Non-pigmented ciliary epithelial cell (primary cell): ENCODE measurements at regions not wholly inside any gene's neighbourhood (a gene's known extent, or its start where the extent isn't known, plus 50 kb on each side); places are given as distances from the start of the nearest gene placed in this dataset.

ENCODE experiments used
- DNase-seq: peaks from one replicate; pipeline ENCODE4 v3.0.0-alpha.2; 2010; ENCODE audit warnings: low read depth

DNA sequence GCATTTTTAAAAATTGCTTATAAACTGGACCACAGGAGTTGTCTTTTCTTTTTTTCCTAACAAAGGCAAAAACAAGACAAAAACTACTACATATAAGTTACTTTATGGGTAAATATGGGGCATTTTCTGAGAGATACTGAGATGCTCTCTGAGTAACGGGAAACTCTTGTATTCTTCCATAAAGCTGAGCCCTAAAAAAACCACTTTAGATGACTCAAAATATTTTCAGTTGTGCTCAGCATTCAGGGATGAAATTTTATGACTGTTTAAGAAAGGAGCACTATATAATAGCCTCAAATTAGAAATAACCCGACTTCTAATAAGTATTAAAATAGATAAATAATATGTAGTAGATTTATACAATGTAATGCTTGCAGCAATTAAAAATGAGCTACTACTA, 644.5 kb downstream of the KCTD16 start:
- DNase-seq: no peak

DNA sequence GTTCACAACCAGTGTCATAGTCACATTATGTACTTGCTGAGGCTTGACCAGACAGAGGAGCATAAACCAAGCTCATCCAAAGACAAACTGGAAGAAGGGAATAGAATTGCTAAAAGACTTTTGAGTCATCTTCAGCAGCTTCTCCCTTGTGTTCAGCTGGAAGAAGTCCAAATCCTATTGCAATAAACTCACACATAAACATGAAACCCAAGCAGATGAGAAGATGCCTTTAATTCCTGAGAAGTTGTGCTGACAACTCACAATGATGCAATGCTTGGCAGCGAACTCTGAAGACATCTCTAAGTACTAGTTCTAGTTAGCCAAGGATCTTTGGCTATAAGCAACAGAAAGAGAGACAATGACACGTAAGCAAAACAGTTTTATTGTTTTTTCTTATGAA, 642.1 kb downstream of the KCTD16 start:
- DNase-seq: peak; percentile 70

- no peak for DNase-seq
These were observed 629.5 kb downstream of the KCTD16 start for GRCh38 chr5:144800169-144800568.

DNA sequence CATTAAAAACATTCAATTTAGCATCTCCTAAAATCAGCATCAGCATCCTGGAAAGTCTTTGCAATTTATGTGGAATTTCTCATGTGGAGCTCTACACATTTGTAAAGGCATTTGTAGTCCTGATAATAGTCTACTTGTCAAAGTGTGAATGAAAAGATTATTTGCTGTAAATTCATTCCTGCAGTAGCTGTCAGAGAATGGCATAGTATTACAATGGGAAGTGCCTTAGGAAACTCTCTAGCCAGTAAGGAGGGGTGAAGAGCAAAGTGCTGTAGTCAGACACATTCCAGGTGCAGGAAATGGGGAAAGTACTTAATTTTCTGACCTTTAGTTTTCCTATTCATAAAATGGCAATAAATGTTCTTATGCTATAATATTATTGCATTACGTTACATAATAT, 627.9 kb downstream of the KCTD16 start:
- no peak for DNase-seq

DNA sequence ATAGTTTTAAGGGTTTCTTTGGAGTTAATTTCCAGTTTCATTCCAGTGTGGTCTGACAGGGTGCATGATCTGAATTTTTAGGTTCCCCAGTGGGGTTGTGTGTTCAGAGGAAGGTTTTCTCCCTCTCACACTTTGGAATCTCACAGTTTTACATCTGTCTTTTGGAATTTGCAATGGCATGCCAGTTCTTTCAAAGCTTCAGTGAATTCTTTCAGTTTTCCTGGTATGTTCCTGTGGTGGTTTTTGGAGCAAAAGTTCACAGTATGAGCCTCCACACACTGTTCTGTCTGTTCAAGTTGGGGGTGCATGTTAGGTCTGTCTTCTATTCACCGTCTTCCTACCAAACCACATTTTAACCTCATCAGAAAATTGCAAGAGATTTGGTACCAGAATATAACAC, 624.2 kb downstream of the KCTD16 start:
- peak; percentile 31 for DNase-seq

DNA sequence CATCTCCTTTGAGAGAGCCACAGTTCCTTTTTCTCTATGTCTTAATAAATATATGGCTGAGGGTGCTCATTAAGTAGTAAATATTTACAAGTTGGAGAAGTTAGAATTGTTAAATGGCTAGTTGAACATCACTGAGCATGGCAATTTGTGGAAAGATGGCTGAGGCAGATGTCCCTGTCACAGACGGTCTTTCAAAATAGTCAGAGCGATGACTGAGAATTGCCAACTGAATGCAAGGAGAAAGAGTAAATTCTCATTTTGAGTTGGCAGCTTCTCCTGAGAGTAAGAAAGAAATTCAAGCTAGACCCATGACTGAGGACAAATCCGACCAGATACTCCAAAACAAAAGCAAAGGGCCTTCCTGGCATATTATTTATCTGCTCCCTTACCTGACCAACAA, 617.9 kb downstream of the KCTD16 start:
- no peak for DNase-seq

DNA sequence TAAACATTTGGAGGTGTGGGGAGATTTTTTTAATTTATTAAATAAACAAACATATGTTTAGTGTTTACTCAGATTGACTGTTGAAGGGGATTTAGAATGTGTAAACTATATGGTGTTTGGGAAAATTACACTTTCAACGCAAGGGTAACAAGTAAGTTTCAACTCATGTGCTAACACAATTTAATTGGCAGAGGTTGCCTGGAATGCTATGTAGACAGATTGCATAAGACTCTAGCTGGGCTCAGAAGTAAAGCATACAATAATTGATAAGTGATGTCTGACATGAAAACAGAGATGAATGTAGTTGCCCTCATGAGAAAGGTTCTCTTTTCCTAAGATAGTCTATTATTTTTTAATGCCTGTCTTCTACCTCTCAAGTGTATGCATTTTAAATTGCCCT, 617.4 kb downstream of the KCTD16 start:
- no peak for DNase-seq

DNA sequence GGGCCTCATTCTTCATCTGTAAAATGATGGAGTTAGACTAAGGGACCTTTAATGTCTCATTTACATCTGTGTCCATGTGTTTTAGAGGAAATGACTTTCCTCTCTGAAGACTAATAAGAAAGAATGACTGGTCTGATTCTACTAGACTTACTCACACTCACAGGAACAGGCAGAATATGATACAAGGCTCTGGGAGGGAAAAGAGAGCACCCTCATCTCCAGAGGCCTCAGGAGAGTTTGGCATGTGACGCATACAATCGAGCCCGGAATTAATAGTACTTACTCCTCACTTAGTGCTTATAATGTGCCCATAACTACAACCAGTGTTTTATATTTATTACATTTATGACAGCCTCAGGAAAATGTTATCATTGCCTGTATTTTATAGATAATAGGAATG, 608.7 kb downstream of the KCTD16 start:
- DNase-seq: no peak

DNA sequence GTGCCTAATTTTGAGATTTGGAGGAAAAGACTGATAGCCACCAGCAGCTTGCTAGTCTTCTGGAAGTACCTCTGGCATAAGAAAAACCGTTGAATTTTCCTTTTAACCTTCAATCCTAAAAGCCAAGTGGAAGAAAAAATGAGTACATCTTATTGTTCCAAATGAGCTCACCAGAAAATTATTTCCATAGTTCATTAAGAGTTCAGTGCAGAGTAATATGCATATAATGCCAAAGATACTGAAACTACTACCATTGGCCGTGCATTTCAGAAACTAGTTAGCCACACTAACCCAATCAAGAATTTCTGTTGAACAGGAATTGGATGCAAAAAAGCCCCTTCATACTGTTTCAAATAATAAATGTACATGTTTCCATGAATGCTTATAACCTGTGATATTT, 607.9 kb downstream of the KCTD16 start:
- DNase-seq: no peak

- DNase-seq: no peak
These were observed 603.5 kb downstream of the KCTD16 start for GRCh38 chr5:144774197-144774596.

GRCh38 chr5:144773628-144774027, 603.0 kb downstream of the KCTD16 start:
- no peak for DNase-seq

GRCh38 chr5:144771802-144772201, 601.1 kb downstream of the KCTD16 start:
- no peak for DNase-seq

GRCh38 chr5:144742361-144742760, 571.7 kb downstream of the KCTD16 start:
- DNase-seq: no peak

- no peak for DNase-seq
These were observed 561.1 kb downstream of the KCTD16 start for GRCh38 chr5:144731786-144732185.

GRCh38 chr5:144712090-144712489, 541.4 kb downstream of the KCTD16 start:
- DNase-seq: no peak

- no peak for DNase-seq
These were observed 540.5 kb downstream of the KCTD16 start for GRCh38 chr5:144711172-144711571.

DNA sequence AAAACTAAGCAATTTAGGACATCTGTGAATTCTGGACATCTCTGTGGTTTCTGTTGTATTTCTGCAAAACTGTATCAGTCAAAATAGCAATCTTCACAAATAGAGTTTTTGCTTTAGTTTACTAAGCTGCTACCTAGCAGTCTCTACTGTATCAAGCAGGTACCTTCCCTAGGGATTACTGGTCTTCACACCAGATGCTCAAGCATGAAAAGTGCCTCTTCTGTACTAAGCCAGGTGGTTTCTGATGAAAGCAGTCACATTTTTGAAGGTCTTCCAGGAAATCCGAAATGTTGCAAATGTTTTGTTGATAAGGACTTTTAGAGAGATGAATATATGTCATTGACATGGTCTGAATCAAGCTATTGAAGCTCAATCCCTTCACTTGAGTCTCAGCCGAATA, 540.0 kb downstream of the KCTD16 start:
- no peak for DNase-seq

- DNase-seq: no peak
These were observed 533.1 kb downstream of the KCTD16 start for GRCh38 chr5:144703776-144704175.

- peak; percentile 9 for DNase-seq
These were observed 527.8 kb downstream of the KCTD16 start for GRCh38 chr5:144698484-144698883.

DNA sequence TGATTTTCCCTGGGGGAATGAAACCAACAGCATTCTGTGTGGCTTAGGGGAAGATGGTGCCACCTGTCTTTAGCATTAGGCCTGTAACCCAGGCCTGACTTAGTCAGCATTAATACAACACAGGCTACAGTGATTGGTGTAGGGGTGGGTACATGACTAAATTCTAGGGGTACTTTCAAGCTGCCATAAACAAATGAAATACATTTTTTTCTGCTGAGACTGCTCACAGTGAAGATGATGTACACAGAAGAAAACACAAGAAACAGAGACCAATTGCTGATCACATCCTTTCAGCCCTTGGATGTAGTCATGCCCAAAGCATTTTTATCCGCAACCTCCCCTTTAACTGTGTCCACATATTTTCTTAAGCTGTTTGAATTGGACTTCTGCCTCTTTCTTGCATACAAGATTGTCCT, 527.2 kb downstream of the KCTD16 start:
- peak; percentile 93 for DNase-seq

- DNase-seq: no peak
These were observed 521.3 kb downstream of the KCTD16 start for GRCh38 chr5:144691936-144692335.

DNA sequence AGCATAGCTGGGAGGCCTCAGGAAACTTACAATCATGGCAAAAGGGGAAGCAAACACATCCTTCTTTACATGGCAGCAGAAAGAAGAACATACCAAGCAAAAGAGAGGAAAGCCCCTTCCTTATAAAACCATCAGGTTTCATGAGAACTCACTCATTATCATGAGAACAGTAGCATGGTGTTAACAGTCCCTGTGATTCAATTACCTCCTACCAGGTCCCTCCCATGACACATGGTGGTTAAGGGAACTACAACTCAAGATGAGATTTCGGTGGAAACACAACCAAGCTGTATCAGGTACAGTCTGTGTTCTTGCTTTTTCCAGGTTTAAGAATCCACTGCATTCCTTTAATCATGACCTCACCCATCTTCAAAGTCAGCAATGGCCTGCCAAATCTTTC, 514.2 kb downstream of the KCTD16 start:
- no peak for DNase-seq

DNA sequence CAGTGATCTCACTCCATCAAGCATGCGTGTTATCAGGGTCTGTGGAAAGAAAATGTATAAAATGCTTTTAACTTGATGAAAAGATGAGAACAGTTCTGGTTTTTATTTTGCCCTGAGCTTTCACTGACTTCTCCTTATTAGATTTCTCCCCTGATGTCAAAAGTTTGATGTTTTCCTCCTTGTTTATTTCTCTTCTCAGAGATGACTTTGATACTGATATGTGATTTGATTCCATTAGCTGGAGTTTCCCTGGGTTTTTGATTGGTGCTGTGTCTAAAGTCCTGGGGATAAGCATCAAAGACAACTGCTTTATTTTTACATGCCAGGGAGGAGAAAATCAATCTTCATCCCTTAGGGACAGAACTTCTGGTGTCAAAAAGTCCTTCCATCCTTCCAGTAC, 510.0 kb downstream of the KCTD16 start:
- DNase-seq: no peak

GRCh38 chr5:144671066-144671465, 500.4 kb downstream of the KCTD16 start:
- no peak for DNase-seq

GRCh38 chr5:144659634-144660227, 489.1 kb downstream of the KCTD16 start:
- DNase-seq: no peak
